Colon (tissue), 2 donors: ENCODE measurements at regions not wholly inside any gene's neighbourhood (a gene's known extent, or its start where the extent isn't known, plus 50 kb on each side); places are given as distances from the start of the nearest gene placed in this dataset.
"Not testable (repeated sequence)": the region's sequence is repeated elsewhere in the genome, so short reads cannot be mapped to it uniquely, and the experiment has no call there.

Experiments
- FAIRE-seq: peaks from 2 replicates; lab custom pipeline; 2012; peaks lifted over from hg19 to GRCh38; lab: Jason Lieb, UNC
- donor health status: control.
- donor health status: control.

DNA sequence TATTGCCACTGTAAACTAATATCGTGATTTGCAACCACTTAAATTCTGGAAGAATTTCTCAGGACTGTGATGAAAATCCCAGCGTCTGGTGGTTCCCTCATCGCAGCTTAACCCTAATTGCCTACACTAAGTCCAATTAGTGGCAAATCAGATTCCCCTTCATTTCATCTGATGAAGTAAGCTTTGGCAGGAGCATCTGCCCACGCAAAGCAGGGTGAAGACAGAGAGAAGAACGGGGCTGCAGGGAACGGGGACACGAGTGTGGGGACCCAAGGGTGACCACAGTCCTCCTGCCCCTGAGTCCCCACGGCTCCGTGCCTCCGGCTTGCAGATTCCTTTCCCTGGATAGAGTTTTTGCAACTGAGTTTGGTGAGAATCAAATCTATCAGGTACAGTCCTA lies 159.5 kb downstream of the LY86 start:
- no peak for FAIRE-seq

DNA sequence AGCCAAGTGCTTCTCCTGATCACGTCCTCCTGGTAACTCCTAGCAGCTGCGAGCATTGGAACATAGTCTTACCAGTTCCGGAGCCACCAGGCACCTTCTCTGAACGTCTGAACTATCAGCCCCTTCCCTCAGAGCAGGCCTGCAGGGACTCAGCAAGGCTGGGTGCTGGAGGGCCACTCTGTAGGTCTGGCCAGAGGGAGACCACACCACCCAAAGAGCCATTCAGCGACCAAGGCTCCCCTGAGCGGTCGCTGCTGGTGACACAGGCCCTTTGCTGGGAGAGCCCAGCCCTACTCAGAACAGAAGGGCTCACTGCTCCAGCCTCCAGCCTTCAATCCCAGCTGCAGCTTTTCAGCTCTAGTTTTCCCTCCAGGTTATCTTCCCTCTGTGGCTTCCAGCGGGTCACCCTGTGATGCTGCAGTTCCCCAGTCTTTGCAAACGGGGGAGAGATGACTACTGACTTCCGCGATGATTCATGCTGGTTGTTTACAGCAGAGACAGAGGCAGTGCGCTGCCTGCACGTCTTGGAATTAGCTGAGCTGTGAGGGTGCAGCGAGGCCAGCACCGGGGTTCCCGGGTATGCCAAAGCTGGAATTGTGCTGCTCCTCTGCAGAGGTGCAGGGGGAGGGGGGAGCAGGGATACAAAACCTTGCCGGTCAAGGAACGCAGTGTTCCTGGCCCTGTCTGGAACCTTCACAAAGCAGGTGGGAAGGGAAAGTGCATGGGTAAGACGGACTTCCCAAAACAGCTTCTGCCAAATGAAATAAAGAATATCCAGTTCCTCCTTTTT lies 161.4 kb downstream of the LY86 start:
- no peak for FAIRE-seq

DNA sequence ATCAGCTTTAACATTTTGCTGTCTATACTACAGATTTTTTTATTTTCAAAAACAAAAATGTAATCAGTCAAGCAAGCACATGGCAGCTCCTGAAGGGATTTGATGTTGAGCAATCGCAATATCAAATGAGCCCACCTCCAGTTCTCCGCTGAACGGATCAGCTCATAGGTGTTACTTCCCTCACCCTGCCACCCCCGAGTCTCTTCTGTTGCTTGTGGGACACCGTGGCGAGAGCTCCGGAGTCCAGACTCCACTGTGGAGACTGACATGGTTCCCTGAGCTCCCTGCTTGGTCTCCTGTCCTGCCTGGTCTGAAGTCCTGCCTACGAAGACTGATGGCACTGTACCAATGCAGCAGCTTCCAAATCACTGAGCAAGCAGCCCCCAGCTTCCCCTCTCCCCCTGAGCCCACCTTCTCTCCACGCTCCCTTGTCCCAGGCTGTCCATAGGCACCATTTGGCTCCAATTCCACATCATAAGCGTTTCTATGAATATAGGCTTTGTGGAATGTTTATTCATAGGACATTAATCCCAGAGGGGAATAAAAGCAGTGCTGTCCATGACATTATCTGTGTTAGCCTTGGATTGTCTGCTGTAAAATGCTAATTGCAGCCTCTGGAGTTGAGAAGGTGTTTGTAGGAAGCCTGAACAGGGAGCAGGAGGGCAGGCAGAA lies 162.2 kb downstream of the LY86 start:
- FAIRE-seq: no peak

DNA sequence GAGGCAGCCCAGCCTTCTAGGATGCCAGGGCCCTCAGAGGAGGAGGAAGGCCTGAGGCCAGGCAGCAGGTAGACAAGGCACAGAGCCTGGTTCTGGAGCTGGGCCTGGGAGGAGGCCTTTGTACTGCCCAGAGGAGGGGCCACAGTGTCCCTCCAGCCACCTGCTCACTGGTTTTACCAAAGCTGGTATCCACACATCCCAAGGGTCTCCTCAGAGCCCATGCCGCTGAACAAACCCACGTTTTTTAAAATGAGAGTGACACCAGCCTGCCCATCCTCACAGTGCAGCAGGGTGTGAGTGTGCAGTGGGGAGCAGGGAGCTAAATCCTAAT lies 162.7 kb downstream of the LY86 start:
- no peak for FAIRE-seq

DNA sequence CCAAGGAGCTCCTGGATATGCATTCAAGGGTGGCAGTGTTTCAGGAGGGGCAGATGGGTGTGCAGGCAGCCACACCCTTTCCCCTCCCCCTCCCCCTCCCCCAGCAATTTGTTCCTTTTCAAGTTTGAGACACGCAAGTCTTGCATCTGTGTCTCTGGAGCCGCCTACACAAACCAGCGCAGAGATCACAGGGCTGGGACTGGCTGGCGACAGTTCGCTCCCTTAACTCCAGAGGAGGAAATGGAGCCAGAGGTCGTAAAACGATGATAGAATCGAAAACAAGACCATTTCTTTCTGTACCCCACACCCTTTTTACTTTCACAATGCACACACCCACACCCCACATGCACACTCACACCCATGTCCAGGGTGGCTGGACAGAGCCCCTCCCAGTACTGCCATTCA lies 163.1 kb downstream of the LY86 start:
- FAIRE-seq: no peak

DNA sequence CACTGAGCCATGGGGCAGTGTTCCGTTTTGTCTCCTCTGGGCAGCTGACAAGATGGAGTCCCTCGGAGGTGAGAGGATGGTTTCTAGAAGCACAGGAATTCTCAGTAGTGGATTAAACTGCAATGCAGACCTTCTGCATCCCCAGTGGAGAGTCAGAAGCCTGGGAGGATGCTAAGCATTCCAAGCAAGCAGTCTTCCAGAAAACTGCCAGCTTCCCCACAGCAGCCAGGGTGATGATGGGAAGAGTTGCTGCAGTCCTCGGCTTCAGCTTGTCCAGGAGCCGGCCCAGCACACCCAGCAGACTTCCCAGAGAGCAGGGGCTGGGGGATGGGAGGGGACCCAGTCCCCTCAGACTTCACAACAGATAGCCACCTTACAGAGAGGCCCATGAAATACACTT lies 163.6 kb downstream of the LY86 start:
- no peak for FAIRE-seq

DNA sequence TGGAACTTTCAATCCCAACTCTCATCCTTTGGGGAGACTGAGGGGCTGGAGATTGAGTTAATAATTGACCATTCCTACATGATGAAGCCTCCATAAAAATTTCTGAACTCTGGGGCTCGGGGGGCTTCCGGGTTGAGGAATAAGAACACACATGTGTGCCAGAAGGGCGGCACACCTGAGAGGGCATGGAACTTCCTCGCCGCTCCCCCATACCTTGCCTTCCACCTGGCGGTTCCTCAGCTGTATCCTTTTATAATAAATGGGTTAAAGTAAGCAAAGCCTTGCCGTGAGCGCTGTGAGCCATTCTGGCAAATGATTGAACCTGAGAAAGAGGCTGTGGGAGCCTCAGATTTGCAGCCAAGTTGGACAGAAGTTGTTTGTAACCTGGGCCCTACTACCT lies 164.8 kb downstream of the LY86 start:
- FAIRE-seq: no peak

DNA sequence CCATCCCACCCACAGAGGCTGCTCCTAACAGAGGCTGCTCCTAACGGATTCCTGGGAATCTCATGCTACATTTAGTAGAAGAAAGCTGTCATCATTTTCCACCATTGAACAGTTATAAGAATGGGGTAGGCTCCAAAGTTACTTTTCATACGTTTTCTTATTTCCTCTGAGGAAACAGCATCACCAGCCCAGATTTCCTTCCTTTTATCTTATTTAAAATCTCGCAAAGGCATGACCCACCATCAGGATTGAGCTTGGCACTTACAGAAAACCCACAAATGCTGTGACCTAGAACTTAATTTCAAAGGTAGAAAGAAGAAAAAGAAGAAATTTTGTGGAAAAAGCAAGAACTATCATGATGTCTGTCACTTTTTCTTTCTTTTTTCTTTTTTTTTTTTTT lies 168.0 kb downstream of the LY86 start:
- no peak for FAIRE-seq

DNA sequence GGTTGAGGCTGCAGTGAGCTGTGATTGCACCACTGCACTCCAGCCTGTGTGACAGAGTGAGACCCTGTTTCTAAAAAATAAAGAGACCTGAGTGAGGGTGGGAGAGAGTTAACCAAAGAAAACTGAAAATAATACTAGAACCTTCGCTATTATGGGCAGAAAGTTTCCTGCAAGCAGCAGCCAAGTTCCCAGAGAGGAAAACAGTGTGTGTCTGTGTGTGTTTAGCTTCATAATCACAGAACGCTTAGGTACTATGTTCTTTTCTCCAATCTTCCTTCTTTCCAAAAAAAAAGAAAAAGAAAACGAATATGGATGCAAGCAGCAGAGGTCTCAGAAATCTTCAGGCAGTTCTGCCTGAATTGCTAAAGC lies 170.0 kb downstream of the LY86 start:
- no peak for FAIRE-seq

DNA sequence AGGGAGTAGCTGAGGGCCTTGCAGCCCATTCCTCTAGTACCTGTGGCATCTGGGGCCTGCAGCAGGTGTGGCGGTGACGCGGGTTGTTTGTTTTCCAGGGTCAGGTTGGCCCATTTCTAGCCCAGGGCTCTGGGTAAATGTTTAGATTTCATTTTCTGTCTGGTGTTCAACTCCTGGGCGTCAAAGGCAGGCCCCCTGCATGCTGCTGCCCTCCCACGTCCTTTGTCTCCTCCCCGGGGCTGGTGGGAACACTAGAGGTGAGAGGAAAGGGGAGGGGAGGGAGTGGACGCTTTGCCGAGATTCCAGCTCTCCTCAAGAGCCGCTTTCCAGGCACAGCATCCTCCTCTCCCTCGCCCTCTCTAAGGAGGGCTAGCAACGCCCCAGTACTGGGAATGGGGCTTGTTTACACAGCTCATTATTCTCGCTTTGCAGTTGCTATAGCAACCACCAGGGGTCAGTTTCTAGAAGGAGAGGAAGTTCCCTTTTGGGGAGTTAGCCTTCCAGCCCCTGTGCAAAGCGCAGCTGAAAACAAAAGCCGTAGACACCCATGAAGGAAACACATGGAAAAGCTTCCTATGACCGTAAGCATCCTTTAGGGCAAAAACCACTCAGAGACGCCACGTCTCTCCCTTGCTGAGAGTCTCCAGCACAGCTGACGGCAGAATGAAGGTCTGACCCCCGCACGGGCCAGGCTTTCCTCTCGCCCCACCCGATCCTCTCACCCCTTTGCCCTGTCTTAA lies 170.6 kb downstream of the LY86 start:
- FAIRE-seq: no peak

DNA sequence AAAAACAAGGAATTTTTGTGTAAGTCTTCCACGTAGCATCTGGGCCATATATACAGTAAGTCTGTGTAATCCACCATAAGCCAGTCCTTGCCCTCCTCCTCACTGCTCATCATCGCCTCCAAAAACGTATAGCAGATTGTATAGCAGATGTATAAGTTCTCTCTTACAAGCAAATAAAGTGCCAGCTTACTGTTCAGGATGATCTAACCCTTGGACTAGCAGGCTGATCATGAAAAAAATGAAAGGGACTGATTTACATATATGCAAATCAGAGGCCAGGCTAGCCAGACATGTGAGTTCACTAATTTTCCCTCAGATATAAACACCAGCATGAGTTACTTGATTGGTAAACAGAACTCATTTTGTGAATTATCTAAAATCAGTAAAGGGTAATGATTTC lies 171.5 kb downstream of the LY86 start:
- no peak for FAIRE-seq

DNA sequence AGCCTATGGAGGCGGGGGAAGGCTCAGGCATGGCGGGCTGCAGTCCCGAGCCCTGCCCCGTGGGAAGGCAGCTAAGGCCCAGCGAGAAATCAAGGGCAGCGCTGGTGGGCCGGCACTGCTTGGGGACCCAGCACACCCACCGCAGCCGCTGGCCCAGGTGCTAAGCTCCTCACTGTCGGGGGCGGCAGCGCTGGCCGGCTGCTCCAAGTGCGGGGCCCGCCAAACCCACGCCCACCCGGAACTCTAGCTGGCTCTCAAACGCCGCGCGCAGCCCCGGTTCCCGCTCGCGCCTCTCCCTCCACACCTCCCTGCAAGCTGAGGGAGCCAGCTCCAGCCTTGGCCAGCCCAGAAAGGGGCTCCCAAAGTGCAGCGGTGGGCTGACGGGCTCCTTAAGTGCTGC lies 174.0 kb downstream of the LY86 start:
- FAIRE-seq: not testable (repeated sequence)

DNA sequence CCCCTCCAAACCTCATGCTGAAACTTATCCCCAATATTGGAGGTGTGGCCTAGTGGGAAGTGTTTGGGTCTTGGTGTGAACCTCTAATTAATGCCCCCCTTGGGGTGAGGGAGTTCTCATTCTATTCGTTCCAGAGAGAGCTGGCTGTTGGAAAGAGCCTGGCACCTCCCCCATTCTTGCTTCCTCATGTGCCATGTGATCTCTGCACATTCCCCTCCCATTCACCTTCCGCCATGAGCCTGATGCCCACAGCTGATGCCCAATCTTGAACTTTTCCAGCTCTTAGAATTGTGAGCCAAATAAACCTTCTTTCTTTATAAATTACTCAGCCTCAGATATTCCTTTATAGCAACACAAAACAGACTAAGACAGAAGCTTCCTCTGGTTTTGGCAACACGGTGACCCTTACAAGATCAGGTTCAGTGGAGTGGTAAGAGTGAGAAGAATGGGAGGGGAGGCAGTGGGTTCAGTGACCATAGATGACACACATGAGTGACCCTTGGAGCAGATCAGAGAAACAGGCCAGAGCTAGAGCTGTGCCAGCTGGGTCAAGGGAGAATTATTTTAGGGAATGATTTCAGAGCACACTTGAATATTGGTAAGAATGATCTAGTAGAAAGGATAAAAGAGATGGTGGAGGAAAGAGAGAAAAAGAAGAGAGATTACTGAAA lies 176.4 kb downstream of the LY86 start:
- no peak for FAIRE-seq

DNA sequence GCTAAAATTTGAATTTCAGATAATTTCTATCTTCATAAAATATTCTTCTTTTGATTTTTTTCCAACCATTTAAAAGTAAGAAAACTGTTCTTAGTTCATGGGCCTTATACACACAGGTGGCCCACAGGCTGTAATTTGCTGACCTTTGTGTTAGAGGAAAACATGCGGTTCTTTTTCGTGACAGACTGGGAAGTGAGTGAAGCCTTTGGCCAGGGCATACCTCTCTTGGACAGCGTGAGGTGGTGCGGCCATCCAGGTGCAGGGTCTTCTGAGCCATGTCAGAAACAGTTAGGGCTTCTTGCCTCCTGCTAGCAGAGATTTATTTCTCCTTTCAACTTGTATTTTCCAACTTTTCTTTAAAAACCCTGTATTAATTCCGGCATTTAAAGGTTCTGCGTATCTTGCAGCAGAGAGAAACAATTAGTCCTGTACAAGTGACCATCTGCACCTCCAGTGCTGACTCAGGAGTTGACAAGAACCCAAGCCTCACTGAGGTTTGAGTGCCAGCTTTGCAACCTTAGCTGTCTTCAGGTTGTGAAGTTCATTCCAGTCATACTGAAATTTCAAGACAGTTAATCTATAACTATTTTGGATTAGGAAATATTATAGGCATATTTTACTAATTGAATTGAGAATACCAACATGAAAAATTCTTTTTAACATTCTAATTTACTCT lies 177.8 kb downstream of the LY86 start:
- no peak for FAIRE-seq

DNA sequence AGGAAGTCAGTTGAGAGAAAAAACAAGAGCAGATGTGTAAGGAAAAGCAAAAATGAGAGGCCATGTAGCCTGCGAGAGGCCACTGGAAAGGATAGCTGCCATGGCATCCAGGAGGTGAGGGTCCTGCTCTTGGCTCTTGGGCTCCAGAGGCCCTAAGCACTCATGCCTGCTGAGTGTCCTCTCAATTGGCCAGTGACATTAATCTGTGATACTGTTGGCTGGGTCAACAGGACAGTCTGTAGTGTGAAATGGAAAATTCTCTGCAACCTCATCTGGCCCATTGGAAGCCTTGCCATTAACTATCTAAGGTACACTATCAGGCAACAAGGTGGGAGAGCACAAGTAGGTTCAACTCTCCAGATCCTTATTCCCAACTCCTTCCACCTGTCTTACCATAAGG lies 180.9 kb downstream of the LY86 start:
- FAIRE-seq: no peak

DNA sequence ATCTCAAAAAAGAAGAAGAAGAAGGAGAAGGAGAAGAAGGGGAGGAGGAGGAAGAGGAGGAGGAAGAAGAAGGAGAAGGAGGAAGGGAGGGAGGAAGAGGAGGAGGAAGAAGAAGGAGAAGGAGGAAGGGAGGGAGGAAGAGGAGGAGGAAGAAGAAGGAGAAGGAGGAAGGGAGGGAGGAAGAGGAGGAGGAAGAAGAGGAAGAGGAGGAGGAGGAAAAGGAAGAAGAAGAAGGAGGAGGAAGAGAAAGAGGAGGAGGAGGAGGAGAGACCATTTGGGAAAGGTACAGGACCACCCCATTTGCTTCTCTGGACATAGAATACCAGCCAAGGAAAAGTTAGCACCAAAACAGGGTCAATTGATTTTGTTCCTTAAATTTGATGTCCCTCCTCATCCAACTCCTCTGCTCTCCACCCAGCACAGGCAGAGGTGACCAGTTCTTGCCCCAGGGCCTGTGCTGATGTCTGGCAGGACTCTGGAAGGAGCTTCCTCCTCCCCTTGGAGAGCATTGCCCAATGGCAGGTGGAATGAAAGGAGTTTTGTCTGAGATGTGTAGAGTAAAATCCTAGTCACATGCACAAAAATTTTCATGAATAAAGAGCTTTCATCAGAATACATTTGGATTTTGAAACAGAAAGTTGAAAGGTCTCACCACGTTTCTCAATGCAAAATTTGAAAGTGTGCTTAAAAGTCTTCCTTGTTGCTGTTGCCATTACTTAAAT lies 182.9 kb downstream of the LY86 start:
- no peak for FAIRE-seq

DNA sequence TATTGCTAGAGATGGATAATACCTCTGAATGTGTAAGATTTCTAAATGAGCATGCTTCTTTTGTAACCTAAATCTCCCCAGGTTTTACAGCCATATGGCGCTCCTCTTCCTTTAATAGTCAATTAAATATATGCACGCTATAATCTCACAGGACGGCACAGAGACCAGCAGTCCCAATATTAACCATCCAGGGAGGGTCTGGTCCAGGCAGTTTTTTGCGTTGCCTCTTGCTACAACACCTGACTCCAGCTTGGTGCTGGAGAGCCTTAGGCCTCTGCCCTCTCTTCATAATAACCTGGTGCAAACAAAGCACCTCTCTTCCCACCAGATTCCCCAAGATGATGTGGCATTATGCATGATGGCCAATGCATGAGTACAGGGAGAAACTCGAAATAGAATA lies 183.4 kb downstream of the LY86 start:
- FAIRE-seq: no peak

DNA sequence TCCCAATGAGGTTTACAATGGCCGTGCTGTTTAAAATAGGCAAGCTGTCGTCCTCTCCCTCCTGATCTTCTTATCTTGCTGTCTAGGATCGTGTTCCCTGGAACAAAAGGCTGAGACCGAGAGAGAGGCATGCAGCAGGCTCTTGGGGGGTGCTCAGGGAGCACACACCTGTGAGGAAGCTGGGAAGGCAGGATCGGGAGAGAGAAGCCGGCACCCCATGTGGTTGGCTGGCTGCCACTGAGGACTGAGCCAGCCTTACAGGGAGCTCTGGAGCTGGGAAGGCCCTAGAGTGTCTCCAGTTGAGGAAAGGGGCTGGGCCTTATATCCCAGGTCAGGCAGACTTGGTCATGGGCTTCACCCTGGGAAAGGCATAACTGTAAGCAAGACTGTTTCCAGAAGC lies 184.2 kb downstream of the LY86 start:
- FAIRE-seq: no peak

DNA sequence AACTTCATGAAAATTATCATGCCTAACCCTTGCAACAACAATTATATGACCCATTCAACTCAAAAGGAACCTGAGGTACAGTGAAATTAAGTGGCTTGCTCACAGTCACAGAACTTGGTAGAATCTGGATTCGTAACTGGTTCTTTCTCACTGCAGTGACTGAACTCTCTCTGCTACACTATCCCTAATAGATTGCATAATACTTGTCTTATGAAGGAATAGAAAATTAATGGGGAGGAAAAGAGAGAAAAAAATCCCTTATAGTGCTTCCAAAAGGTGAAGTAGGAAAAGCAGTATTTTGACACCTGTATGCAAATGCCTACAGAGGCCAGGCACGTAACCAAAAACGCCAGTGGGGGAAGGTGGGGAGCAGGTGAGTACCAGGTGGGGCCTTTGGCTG lies 186.6 kb downstream of the LY86 start:
- no peak for FAIRE-seq

DNA sequence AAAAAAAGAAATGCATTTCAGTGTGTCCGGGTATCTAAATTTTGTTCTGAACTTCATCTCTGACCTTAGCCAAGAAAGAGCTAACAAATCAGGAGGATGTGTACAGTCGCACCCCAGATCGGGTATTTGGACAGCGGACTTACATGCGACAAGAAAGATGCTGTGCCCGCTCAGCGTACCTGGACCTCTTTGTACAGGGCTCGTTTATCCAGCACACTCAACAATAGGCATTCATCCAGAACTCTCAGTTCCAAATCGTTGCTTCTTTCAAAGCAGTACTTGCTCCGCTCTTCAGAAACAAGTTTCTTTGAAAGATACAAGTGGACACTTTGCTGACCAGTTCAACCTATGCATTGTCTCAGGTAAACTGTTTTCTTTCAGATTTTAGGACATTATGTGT lies 191.7 kb downstream of the LY86 start:
- FAIRE-seq: no peak

DNA sequence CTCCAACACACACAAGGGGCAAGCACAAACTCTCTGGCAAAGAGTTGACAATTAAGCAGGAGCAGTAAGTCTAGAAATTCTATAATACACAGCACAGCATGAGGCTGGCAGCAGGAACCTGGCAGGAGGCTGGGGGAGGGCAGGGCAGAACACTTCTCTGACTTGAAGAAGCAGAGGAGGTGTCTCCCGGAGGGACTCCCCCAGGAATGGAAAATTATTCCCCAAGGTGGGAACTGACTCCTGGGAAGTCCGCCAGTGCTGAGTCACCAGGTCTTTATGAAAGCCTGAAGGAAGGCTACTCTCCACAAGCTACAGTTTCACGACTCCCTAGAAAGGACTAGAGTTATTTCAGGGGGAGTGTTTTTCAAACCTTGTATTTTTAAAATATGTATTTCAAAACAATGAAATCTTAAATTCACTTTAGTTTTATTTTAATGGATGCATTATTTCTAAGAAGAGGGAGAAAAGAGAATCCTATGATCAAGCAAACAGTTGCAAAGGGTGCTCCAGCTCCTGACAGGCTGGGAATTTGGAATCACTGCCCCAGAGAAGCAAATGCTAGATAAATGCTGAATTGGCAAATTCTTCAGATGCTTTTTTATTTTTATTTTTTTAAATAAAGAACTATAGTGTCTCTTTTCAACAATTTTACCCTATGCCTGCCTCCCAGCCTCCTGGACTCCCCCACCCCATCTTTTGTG lies 192.8 kb downstream of the LY86 start:
- no peak for FAIRE-seq
